Right ventricle myocardium superior (tissue), 1 donor: ENCODE measurements at regions not wholly inside any gene's neighbourhood (a gene's known extent, or its start where the extent isn't known, plus 50 kb on each side); places are given as distances from the start of the nearest gene placed in this dataset.

Experiments
- ATAC-seq: fragments of 200-7000 bp; cut with Tn5 transposase; one replicate; pipeline ENCODE4 v1.9.1; 2020; ENCODE audit warnings: mild to moderate bottlenecking; ENCODE audit not compliant: poor library complexity
- DNase-seq: peaks from one replicate; pipeline ENCODE4 v3.0.0-alpha.2; 2020
- intact Hi-C: fragments of 100-400 bp; cut with DNase I; formaldehyde crosslinking; loops from one replicate; pipeline ENCODE4 v1.11.2; 2022
- donor health status: DM: no; HTN: yes; CAD: no; lungs with severe emphysema.

DNA sequence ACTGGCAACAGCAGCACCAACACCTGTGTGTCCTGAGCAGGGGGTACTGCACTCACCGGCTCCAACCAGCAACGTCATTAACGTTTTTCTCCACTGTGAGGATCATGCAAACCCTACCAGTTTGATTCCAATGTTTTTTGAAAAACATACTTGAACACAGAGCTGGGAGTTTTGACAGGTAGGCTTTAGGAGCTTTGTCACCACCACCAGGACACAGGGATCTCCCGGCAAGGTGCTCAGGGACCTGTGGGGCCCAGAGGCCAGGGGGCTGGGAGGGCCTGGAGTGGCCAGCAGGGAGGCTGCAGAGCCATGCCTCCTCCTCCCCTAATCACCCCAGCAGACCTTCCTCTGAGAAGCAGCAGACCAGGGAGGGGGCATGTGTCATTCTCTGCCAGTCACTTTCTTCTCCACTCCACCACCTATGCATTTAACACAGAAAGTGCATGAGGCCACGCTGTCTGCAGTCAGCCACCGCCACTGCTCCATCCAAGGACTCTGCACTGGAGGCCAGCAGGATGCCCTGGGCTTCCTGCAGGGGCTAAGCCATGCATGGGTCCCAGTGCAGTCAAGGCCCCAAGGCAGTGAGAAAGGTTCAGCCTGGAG, 768.2 kb downstream of the KCNJ18 start:
- DNase-seq: no peak
- no peak for ATAC-seq

GRCh38 chr17:22461460-22462145, 769.3 kb downstream of the KCNJ18 start:
- no peak for DNase-seq
- intact Hi-C loops: no loop called here
- no peak for ATAC-seq

More for the DNA sequence above, 768.2 kb downstream of the KCNJ18 start:
- intact Hi-C loops: no loop called here

GRCh38 chr17:22462461-22462860, 770.1 kb downstream of the KCNJ18 start:
- intact Hi-C loops: no loop called here
- ATAC-seq: no peak
- no peak for DNase-seq

DNA sequence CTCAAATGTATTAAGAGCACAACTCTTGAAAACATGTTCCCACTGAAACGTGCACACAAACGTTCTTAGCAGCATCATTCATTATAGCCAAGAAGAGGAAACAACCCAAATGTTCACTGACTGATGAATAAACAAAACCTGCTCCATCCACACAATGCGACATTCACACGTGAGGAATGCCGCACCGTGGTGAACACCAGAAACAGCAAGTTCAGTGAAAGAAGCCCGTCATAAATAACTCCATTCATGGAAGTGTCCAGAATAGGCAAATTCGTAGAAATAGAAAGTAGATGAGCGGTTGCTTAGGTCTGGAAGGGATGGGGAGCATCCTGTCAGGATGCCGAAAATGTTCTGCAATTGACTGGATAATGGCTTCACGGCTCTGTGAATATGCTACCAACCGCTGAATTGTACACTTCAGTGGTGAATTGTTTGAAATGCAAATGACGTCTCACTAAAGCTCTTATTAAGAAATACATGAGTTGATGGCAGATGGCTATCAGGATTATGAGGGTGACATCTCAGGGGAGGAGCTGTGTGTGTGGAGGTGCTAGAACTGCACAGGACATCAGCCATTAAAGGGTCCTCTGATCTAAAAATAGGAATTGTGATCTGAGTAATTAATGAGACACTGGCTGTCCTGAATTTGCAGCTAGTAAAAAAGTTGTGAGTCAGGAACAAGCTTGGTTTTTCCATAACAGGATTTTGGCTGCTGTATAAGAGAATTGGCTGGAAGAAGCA, 771.0 kb downstream of the KCNJ18 start:
- ATAC-seq (no peak), DNase-seq (no peak)
- intact Hi-C loops: no loop called here

- intact Hi-C loops: no loop called here
These were observed 771.7 kb downstream of the KCNJ18 start for GRCh38 chr17:22464041-22464440.

GRCh38 chr17:22467720-22468119, 775.4 kb downstream of the KCNJ18 start:
- intact Hi-C loops: no loop called here
- ATAC-seq (no peak), DNase-seq (no peak)

More at GRCh38 chr17:22464041-22464440, 771.7 kb downstream of the KCNJ18 start:
- ATAC-seq (no peak), DNase-seq (no peak)

- ATAC-seq (no peak), DNase-seq (no peak)
- intact Hi-C loops: no loop called here
These were observed 777.0 kb downstream of the KCNJ18 start for GRCh38 chr17:22469101-22469880.

DNA sequence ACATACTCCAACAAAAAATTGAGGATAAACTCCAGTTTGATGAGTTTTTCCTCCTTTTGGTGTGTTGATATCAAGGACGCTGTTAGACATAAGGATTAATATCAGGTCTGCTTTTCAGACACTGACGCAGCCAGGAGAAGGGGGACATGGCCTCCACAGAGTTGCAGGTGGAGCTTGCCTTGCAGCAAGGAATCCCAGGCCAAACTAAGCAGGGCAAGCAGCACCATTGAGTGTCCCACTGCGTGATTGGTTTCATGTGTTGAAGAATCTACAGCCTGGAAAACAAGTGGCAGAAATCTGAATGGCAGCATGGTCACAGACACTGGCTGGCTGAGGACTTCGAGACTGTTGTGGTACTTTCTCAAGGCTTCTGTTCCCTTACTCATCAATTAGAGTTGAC, 777.6 kb downstream of the KCNJ18 start:
- intact Hi-C loops: no loop called here
- ATAC-seq: no peak
- no peak for DNase-seq

DNA sequence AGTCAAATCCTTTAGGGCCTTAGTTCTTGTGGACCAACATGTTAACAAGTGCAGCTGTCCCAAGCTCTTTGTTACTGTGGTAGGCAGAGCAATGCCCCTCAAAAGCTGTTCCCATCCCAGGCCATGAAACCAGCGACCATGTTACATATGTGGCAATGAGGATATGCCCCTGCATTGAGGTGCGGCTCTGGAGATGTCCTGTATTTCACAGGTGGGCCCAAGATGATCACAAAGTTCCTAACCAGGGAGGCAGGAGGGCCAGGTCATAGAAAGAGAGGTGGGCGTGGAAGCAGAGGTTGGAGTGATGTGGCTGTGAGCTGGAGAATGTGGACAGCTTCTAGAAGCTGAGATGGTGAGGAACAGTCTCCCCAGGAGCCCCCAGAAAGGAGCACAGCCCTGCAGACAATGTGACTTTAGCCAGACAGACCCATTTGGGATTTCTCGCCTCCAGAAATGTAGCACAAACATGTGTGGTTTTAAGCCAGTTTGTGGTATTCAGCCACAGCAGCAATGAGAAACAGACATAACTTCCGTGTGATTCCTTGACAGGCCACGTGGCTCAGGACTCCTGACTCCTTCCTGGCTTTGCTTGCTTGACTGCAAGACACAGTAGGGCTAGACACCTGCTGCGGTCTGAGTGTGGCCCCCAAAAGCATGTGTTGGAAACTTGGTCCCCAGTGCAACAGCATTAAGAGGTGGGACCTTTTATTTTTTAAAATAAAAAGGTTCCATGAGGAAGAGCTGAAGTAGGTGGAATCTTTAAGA, 778.3 kb downstream of the KCNJ18 start:
- ATAC-seq: no peak
- DNase-seq: no peak
- intact Hi-C loops: no loop called here

DNA sequence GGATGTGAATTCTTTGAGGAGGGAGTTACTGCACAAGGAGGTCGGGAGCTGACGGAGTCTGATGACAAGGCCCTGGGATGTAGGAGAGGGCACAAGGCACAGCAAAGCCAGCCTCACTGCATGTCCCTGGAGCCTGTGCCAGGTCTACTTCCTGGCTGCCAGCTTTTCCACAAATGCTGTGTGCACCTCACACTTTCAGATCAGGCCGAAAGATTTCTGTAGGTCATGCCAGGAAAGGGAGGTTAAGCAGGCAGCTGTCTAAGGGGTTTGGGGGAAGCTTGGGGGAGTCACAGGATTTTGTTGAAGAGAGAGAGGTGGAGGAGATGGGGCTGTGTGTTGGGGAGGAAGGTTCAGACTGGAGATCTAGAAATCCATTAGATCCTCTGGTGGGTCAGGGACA, 792.5 kb downstream of the KCNJ18 start:
- ATAC-seq (no peak), DNase-seq (no peak)
- intact Hi-C loops: no loop called here

DNA sequence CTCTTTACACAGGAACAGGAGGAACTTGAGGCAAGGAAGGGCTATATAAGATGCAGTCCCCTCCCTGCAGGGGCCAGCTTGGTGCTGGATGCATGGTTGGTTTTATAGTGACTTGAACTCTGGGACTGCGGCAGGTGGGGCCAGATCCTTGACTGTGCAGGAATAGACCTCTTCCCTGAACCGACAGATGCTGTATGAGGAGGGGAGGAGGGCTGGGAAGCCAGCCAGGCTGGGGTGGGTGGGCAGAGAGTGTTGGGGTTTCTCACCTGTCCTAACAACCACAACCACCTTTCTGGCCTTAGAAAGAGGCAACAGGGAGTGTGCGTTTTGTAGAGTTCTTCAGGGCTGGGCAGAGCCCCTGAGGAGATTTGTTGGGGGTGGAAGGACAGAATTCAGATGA, 798.1 kb downstream of the KCNJ18 start:
- ATAC-seq: no peak
- intact Hi-C loops: no loop called here
- DNase-seq: no peak

DNA sequence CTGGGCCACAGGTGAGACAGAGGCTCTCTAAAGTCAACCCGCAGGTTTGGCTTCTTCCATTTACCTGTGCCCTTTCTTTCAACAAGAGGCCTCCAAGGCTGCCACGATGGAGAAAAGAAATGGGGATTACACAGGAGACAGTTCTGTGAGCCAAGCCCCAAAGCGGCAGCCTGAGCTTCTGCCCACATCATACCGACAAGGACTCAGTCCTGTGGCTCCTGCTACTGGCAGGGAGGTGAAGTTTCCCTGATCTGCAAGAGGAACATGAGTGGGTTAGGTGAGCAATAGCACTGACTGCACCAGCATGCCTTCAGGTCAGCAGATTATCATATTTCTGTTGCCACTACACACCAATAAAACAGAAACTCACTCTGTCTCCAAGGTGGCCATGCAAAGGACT, 800.0 kb downstream of the KCNJ18 start:
- intact Hi-C loops: no loop called here
- ATAC-seq (no peak), DNase-seq (no peak)

- intact Hi-C loops: no loop called here
These were observed 804.1 kb downstream of the KCNJ18 start for GRCh38 chr17:22496450-22496849.

DNA sequence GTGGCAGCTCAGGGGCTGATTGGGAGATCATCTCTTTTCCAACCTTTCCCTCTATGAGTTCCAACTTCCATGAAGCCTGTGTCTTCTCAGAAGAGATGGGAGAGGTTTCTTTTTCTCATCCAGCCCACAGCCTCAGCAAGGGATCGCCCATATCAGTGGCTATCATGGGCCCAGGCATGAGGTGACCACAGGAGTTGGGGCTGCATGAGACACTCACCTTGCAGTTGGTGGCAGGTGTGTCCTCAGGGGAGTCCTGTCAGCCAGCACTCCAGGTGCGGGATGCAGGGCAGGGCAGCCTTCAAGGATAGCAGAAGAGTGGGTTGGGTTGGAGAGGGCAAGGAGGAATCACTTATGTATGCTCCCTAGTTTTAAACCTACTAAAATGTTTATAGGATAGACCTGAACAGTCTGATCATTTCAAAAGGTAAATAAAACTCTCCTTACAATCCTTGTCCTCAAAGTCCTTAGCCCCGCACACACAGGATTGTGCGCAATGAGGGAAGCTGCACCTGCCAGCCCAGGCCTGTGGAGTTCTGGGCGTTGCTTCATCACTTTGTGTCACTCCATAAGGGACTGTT, 811.1 kb downstream of the KCNJ18 start:
- ATAC-seq (no peak), DNase-seq (no peak)
- intact Hi-C loops: no loop called here

More at GRCh38 chr17:22496450-22496849, 804.1 kb downstream of the KCNJ18 start:
- no peak for ATAC-seq
- no peak for DNase-seq

DNA sequence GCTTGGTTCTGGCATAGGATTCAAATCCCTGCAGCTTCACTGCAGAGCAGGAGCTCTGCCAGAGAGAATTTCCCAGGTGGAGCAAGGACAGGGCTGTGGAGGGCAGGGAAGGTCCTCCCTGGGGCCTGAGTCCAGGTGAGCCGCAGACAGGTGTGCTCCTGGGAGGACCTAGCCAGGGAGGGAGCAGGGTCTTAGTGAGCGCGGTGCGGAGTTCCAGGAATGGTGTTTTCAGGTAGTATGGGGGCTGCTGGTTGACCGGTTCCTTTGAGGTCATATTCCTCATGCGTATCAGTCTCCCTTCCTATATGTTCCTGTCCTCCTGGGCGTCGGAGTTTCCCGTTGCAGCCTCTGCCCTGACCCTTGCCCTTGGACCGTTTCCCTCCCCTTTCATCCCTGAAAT, 813.3 kb downstream of the KCNJ18 start:
- DNase-seq (no peak), ATAC-seq (no peak)
- intact Hi-C loops: no loop called here

DNA sequence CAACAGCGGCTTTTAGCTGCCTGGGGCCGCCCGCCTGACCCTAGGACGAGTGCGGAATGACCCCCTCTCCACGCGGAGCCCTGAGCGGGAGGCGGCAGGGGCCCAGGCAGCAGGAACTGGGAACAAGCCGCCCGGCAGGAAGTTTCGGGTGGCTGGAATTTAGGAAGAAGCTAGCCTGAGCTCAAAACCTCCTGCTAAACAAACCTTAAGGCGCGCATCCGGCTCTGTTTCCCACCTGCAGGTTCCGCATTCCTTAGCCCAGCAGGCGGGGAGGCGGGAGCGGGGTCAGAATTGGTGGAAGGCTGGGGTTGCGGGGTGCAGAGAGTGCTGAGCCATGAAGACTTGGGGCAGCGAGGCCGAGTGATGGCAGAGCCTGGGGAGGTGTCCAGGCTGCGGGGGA, 813.9 kb downstream of the KCNJ18 start:
- intact Hi-C loops: no loop called here
- DNase-seq: no peak

DNA sequence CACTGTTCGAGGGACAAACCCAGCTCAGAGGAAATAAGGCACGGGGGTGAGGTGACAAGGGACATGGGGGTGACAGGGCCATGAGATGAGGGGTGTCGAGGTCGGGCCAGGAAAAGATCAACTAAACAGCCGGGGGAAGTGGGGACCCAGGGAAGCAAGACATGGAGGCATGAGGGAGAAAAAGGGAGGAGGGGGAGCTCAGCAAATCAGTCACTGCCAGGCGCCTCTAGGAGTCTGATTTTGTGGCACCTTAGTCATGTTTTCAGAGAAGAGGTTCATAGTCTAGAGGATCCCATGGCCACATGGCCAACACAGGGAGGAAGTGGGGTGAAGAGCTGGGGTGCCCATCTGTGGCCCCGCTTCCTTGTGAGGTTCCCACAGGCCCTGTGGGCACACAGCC, 814.5 kb downstream of the KCNJ18 start:
- intact Hi-C loops: no loop called here
- ATAC-seq (no peak), DNase-seq (no peak)

More for the DNA sequence above, 813.9 kb downstream of the KCNJ18 start:
- ATAC-seq: no peak

- intact Hi-C loops: no loop called here
- DNase-seq (no peak), ATAC-seq (no peak)
These were observed 815.5 kb downstream of the KCNJ18 start for GRCh38 chr17:22507823-22508222.
